ENCODE measurements at regions not wholly inside any gene's neighbourhood (a gene's known extent, or its start where the extent isn't known, plus 50 kb on each side); places are given as distances from the start of the nearest gene placed in this dataset.
"Not testable (repeated sequence)": the region's sequence is repeated elsewhere in the genome, so short reads cannot be mapped to it uniquely, and the experiment has no call there.

DNA sequence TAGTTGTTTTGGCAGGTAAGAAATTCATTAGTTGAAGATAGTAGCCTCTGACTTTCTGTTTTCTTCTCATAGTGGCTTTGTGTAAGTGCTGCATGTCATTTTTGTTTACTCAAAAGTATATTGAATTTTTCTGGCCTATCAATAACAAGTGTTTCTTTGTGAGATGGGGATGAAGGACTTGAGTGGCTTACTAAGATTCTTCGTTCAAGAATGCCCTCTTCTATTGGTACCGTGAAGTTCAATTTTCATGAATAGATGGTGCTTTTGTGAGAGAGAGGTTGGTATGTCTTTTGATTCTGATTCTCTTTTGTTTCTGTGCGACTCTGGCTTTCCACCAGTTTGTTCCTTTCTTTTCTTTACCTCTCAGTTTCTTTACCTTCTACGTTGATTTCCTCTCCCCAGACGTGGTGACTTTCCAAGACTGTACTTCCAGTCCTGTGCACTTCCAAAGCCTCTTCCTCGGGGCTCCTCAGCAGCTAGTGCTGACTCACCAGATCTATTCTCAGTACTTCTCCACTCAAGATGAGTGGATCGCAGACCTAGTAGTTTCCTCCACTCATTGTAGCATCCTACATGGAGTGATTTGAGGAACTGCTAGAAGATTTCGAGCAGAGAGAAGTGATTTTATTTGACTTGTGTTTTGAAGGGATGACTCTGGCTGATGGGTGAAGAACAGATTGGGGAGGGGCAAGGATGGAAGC lies 82.0 kb upstream of the EPHB3 start:
- DNase-seq = no peak

GRCh38 chr3:184480831-184481230 lies 80.8 kb upstream of the EPHB3 start:
- no peak for DNase-seq

DNA sequence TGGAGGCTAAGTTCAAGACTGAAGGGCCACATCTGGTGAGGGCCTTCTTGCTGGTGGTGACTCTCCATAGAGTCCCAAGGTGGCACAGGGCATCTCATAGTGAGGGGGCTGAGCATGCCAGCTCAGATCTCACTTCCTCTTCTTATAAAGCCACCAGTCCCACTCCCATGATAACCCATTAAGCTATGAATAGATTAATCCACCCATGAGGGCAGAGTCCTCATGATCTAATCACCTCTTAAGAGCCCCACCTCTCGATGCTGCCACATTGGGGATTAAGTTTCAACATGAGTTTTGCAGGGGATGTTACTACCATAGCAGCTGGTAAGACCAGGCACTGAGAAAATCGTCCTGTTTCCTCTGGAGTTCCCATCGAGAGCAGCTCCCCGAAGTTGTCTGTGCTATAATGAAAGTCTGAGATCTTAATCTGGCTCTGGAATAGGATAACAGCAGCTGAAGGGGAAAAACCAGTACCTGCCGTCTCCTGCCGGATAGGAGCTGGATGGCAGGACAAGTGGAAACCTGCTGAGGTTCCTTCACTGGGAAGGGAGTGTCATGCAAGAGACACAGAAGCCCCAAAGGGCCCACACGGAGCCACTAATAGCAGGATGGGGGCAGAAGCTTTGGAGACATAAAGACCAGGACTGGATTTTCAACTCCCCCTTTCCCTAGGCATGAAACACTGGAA lies 79.5 kb upstream of the EPHB3 start:
- no peak for DNase-seq

DNA sequence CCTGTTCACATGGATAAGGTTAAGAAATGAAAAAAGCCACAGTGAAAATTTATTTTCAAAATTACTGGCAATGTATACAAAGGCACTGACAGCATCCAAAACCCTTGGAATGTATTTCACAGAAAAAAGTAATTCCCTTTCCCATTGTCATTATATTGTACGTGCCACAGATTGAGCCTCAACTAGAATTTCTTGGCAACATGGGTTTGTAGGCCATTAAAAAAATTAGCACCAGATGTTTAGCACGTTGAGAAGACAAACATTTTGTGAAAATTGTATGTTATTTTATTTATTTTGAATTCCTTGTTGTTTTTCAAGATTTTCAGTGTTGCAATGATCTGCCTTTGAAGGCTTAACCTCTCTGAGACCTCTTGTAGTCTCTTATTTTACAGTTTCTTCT lies 76.3 kb upstream of the EPHB3 start:
- DNase-seq = no peak

DNA sequence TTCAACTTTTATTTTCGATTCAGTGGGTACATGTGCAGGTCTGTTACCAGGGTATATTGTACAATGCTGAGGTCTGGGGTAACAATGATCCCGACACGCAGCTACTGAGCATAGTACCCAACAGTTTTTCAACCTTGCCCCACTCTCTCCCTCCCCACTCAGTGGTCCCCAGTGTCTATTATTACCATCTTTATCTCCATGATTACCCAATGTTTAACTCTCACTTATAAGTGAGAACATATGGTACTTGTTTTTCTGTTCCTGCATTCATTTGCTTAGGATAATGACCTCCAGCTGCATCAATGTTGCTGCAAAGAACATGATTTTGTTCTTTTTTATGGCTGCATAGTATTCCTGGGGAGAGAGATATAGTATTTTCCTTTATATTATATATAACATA lies 75.7 kb upstream of the EPHB3 start:
- no peak for DNase-seq

GRCh38 chr3:184486614-184487013 lies 75.0 kb upstream of the EPHB3 start:
- DNase-seq = no peak

GRCh38 chr3:184488577-184488976 lies 73.0 kb upstream of the EPHB3 start:
- no peak for DNase-seq

DNA sequence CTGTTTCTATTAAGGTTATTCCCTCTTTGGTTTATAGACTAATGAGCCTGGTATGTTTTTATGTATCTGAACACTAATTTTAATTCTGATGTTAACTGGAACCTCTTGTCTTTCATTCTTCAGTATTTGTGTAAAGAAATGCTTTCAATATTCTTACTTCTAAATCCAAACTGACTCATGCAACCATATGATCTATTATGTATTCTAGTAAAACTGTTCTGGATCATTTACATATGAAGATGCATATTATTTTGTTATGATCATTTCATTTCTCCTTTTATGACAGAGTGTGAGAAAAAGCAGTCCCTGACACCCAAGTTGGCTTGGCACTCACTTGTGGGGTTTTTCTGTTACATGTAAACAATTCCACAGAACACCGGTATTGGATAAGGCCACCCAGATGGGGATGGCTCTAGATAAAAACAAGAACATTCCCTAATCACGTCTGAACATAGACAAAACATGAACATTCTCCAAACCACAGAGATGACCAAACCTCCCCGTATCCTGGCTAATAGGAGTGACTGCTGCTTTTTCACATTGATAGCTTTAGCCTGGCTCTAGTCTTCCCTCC lies 72.2 kb upstream of the EPHB3 start:
- no peak for DNase-seq

- no peak for DNase-seq
Observed at GRCh38 chr3:184491011-184491576, 70.5 kb upstream of the EPHB3 start.

DNA sequence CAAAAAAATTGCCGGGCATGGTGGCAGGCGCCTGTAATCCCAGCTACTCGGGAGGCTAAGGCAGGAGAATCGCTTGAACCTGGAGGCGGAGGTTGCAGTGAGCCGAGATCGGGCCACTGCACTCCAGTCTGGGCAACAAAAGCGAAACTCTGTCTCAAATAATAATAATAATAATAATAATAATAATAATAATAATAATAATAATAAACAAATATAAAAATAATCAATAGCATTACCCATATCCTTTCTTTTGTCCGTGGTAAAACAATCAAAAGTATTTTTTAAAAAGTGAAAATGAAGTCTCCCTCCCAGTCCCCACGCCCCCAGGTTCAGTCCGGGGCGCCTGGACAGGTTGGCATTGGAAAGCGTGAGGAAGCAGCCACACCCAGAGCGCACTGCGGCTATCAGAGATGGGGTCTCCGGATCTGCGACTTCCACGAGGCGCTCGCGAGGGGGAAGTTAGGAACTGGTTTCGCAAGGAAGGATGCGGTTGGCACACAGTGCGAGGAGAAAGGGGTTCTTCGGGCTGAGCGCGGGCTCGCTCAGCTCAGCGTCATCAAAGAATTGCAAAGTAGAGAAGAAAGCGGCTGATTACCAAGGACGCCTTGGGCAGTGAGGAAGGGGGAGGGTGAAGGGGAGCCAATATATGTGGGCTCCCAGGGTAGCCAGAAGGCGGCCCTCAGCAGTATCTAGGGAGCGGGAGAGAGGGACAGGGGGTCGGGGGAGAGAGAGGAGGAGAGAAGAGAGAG lies 69.5 kb upstream of the EPHB3 start:
- DNase-seq = no peak

GRCh38 chr3:184496933-184497332 lies 64.7 kb upstream of the EPHB3 start:
- no peak for DNase-seq

GRCh38 chr3:184497804-184498203 lies 63.8 kb upstream of the EPHB3 start:
- DNase-seq = no peak

DNA sequence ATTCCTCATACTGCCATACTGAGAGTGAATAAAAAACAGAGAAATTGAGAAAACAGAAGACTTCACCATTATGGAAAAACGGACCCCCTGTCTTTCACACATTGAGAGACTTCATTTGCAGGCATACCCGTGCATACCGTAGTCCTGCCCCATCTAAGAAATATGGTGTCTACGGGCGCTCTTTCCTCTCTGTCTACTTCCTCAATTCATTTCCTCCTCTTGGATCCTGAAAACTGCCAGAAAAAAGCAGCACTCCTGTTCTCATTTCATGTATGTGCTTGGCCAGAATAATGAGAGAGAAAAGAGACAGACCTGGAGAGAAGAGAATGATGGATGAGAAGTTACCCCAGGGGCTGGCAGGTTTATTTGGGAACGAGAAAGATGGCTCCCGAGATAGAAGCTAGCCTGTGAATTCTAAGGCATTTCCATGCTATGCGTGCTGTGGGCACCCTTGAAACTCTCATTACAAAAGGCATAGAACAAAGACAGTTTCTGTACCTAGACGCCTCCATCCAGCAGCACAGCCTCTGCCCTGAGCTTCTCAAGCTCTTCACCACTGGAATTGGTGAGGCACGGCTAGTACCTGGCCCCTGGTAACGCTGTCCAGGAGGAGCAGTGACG lies 62.5 kb upstream of the EPHB3 start:
- no peak for DNase-seq

DNA sequence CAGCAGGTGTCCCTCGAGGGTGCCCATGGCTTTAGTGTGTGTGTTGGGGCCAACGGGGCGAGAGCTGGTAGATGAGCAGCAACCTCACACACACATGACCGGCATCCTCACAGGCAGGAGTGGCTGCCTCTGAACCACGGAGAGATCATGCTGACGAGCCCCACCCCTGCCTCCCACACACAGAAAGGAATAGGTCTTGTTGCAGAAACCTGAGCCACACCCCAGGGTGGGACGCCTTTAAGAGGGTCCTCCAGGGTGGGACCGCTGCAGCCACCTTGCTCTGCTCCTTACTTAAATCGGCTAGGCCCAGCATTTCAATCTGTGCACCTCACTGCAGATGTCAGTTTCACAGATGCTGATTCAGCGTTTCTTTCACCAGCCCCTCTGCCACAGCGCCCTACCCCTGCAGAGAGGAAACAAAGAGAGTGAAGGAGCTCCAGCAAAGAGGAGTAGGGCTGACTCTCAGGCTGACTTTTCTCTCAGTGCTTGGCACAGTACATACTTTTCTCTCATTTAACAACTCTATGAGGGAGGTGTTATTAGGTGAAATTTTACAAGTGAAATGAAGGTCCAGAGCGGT lies 61.2 kb upstream of the EPHB3 start:
- no peak for DNase-seq

- no peak for DNase-seq
Observed at GRCh38 chr3:184502123-184502667, 59.4 kb upstream of the EPHB3 start.

GRCh38 chr3:184502841-184503240 lies 58.7 kb upstream of the EPHB3 start:
- not testable (repeated sequence) for DNase-seq

- no peak for DNase-seq
Observed at GRCh38 chr3:184503647-184504046, 57.9 kb upstream of the EPHB3 start.

DNA sequence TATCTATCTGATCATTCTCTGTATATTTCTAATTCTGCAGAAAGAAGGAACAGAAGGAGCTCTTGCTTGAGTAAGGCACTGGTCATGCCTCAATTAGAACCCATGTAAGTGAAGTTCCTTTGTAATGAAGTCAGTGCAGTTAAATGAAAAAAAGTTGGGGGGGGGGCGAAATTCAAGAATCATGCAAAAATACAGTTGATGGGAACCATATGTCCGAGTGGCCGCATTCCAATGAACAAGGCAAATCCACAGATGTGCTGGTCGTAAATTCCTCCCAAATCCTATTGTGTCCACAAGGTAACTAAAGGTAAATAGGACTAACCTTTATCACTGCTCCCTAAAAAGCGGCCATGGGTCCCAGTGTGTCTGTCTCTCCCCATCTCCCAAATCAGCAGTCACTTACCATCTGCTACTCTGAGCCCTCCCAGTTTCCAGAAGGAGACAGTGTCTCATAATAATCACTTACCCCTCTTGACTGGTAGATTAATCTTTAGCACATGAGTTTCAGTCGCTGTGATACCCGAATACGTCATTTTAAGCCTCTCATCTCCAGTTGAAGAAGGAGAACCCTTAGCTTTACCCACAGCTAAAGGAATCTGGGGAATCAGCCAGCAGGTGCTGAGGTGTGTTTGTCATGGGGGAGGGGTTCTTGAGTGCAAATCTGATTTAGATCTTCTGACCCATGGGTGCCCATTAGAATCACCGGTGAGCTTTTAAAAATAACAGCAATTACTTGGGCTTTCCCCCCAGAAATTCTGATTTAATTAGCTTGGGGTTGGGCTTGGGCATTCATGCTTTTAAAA lies 56.3 kb upstream of the EPHB3 start:
- DNase-seq = no peak

- peak; percentile 10 for DNase-seq
Observed at GRCh38 chr3:184506561-184506991, 55.0 kb upstream of the EPHB3 start.

GRCh38 chr3:184508938-184509337 lies 52.6 kb upstream of the EPHB3 start:
- no peak for DNase-seq

GRCh38 chr3:184511741-184512140 lies 49.8 kb upstream of the EPHB3 start:
- no peak for DNase-seq
